ENCODE measurements at regions not wholly inside any gene's neighbourhood (a gene's known extent, or its start where the extent isn't known, plus 50 kb on each side); places are given as distances from the start of the nearest gene placed in this dataset.

DNA sequence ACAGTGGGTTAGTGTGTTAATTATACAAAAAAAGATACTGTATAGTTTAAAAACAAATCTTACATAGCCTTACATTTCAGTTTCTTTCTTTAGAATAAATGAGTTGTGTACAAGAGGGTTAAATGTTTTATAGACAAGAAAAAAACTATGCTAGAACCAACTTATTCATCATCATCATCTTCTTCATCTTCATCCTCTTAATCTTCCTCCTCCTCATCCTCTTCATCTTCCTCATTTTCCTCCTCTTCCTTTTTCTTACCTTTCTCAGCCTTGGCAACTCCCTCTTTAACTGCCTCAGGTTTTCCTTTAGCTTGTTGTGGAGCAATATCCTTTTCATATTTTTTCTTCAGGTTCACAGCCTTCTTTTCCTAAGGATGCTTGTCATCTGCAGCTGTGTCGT lies 53.7 kb downstream of the RPS12 start:
- DNase-seq (ENCODE audit: low read depth) = no peak

DNA sequence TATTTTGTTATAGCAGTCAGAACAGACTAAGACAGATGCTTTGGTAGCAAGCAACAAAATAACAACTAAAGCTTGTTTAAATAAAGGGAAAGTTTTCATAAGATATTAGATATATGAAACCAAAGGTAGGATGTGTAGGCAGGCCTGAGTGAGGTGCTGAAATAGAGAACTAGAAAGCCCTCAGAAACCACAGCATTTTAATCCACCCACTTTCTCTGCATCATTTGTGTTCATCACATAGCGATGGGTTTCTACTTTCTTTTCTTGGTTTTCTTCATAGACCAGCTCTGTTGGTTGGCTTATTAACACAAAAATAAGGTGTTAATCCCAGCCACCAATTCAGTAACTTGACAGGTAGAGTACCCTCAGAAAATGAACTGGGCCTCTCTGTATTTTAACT lies 58.6 kb downstream of the RPS12 start:
- DNase-seq (ENCODE audit: low read depth) = no peak

DNA sequence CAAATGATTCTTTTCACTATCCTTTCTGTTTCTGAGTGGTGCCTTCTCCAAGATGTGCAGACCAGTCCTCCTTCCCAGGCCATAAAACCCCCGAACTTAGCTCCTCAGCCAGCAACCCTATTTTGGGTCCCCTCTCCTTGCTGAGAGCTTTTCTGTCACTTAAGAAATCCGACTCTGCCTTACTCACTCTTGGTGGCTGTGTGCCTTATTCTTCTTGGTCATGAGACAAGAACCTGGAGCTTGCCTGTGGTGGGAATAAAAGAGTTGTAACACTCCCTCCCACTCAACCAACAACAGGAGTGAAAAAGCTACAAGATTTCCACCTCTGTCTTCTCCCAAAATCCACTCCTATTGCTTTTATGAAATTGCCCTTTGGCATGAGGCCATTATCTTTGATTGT lies 62.6 kb downstream of the RPS12 start:
- no peak for DNase-seq (ENCODE audit: low read depth)

DNA sequence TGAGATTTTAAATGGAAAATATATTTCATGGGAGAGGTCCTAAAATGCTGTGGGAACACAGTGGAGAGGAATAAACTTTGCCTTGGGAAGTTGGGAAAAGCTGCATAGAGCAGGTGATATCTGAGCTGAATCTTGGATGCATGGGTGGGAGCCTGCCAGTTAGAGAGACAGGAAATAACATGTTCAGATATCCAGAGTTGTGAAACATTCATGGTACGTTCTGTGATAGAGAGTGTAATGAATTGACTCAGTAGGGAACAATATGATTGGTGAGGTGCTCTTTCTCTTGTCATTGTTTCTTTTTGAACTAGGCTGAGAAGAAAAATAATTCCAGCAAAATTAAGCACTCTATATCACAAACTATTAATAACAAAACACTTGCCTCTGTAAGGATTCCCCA lies 72.8 kb downstream of the RPS12 start:
- no peak for DNase-seq (ENCODE audit: low read depth)

DNA sequence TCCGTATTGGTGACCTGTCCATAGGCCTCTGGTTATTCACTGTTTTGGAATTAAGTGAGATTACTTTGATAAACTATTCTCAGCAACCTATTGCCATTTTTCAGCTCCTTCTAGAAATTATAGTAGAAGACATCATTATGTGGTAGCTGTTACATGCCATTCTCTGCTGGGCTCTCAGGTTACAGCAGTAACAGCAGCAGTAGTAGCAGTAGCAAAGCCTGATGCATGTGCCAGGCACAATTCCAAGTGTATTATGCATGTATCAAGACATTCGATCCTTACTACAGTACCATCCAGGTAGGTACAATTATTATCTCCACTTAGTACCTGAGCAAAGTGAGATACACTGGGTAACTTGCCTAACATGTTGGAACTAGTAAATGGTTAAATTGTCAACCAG lies 74.3 kb downstream of the RPS12 start:
- DNase-seq (ENCODE audit: low read depth) = no peak

DNA sequence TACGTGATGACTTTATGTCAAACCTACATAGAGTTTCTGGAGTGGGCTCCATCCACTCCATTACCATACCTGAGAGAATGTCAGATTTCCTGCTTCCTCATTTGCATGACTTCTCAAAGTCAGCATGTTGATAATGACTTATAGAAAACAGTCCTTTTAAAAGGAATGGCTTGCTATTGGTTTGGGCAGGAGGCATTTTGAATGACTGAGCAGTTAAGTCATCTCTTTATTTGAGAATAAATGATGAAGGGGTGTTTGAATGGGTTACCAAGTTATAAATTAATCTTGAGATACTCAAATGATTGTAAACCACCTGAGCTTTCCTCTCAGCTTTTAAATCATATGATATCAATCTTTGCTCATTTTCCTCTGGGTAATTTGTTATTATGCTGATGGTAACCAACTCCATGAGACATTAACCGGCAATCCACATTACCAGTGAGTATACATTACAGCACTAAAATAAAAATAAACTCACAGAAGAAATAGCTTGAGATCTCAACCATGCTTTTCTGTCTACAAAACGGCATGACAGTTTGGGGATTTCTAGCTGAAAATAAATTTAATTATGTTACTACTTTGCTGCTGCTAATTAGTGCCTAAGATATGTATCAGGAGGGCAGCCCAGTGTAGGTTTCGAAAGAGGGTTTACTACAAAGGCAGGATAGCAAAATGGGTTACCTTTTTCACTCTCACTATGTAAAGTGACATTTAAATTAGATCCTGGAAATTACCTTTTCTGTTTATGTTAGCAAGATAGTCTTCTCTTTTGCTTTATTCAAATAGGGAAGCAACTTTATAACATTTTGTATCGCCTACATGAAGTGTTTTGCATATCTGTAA lies 78.8 kb downstream of the RPS12 start:
- DNase-seq (ENCODE audit: low read depth) = no peak

DNA sequence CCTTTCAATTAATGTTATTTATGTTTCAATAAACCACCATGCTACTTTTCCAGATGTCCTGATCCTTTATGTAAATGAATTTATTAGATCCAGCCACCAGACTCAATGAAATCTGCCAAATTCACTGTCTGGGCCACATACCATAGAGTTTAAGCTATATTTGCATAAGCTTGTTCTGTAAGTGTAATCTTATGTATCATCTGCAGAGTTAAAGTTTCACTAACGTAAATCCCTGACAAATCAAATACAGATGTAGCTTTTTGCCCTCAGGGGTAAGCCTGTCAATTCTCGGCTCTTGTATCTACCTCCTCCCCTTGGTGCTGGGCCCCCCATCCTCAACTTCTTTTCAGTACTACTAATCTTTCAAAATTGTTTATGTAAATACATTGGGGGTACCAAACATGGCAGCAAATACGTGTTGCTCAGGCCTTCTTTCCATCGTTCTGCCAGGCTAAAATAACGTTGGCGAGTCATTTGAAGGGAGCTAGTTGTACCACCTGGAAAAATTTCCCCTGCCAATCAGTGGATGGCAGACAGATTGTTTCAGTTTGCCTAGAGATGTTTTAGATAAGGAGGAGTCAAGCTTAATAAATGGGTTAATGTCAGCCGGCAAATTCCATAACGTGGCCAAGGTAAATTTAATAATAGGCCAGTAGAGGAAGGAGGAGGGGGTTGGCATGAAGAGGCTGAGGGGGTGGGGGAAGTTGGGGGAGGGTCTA lies 79.6 kb downstream of the RPS12 start:
- DNase-seq (ENCODE audit: low read depth) = peak; percentile 67

DNA sequence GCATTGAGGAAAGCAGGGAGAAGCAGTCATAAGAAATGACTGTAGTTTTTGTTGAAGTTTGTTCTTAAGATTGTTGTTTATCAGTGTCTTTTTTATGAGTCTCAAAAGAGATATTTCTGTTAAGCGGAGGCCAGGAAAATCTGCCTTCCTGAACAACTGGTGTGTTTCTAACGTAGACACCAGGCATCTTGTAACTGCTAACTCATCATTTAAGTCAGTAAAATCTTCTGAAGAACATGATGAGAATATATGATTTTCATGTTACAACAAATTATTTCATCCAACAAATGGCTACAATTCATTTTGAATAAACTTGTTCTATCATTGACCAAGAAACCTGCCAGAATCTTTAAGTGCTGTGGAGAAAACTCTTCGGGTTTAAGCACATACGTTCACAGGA lies 84.0 kb downstream of the RPS12 start:
- DNase-seq (ENCODE audit: low read depth) = no peak

DNA sequence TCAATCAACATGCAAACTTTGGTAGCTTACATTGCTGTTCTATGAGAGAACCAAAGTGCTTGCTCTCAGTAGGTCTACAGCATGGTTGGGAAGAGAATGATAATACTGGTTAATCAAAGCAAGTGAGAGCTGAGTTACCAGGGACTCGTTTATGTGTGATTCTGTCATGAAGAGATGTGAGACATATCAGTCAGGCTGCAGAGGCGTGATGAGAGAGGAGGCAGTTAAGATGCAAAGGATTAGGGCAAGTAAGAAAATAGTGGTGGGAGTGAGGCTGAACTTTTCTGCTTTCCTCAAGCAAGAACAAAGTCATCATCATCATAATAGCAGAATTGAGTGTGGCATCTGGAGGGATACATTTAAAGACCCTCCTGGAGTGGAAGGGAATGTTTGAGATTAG lies 86.5 kb downstream of the RPS12 start:
- no peak for DNase-seq (ENCODE audit: low read depth)

DNA sequence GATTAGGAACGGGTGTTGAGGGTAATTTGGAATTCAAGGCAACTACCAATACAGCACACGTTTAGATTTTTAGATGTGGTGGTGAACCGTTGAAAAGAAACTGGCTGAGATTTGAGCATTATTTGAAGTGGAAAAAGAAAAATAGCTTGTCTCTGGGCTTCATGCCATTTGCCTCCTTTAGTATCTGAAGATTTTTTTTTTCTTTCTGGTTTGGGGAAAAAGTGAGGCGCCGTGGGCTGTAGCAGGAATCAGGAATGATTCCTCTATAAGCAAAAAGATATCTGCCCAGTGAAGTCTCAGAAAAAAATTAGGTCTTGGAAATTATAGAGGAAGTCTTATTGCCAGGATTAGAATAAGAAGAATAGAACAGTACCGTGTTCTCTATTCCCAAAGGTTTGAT lies 88.5 kb downstream of the RPS12 start:
- DNase-seq (ENCODE audit: low read depth) = no peak

DNA sequence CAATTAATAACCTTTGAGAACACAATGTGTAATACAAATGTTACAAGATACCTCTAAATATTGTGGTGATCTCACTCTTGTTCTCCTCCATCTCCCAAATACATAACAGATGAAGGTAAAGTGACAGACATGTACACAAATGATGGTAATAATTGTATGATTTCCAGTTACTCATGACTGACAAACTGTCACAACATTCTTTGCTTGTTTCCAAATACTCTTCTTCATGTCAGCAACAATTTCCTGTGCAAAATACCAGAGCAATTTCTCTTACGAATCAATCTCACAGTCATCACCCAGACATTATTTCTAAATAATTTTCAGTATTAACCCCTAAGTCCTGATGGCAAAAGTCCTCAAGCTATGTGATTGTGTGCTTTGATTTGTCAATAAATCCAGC lies 92.9 kb downstream of the RPS12 start:
- DNase-seq (ENCODE audit: low read depth) = no peak

DNA sequence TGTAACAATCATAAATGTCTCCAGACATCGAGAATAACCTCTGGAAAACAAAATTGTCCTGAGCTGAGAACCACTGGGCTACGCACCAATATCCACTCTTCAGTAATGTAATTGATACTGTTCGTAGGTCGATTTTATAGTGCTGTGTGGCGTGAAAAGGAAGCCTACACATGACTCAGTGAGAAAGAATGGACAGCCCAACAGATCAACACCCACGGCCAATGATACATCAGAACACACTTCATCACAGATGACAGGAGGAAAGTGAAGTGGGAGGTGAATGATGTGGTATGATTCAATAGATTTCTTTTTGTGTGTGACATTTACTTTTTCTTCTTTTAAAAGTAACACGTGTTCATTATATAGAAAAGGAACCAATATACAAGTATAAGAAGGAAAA lies 93.5 kb downstream of the RPS12 start:
- DNase-seq (ENCODE audit: low read depth) = no peak

DNA sequence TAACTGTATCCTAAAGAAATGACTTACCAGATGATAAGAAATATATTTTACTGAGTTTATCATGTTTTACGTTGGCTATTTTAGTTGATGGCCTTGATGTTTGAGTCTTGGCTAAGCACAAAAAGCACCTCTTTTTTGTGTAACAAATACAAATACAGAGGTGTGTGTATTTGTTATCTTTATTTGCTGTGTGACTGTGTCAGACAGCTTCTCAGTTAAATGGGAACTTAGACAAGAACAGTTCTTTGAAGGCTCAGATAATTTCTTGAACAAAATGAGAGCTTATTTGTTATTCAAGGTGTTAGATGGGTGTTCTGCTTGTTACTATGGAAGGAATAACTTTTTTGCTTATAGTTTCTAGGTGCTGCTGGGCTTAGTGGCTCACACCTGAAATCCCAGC lies 95.4 kb downstream of the RPS12 start:
- DNase-seq (ENCODE audit: low read depth) = no peak

DNA sequence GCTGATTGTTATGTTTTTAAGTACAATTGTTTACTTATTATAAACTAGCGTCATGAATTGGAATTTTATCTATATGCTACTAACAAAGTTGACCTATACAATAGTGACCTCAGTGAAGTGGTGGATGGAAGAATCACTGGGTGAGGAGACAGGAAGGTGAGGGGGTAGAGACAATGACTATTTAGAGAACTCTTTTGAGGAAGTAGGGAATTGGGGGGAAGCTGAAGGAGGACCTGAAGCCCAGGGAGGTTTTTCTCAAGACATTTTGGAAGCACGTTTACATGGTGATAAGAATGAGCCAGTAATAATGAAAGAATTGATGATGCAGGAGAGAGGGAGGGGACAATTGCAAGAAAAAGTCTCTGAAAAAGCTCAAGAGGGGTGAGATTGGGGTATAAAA lies 96.4 kb downstream of the RPS12 start:
- DNase-seq (ENCODE audit: low read depth) = no peak

DNA sequence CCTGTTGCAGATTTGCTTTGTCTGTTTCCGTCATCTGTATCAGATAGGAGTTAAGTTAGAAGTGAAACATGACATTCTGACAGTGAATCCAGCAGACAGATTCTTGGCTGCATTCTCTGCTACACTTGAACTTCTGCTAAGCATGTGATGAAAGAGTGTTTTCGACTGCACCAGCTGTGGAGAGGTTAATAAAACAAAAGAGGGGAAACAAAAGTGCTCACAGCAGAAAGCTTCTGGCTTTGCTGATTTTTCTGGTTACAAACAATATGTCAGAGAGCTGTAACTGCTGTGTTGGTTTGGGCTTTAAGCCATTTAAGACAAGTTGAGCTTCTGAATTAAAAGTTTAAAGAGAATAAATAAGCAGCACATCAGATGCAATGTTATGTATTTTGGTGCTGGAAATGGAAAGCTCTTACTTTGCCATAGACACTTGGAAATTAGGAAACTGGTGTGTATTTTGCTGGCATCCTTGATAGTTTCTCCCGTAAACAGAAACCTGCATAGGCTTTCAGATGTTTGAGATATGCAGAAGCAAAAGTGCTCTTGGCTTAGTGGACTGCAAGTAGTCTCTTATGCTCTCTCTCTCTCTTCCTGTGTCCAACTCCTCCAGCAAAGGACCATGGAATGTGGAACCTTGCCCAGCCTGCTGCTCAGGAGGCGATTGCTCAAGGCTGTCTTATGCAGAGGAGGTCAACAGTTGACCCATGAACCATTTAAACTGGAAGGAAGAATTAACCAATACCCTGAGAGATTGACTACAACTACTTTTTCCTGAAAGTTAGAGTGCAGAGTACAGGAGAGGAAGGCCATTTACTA lies 104.9 kb downstream of the RPS12 start:
- DNase-seq (ENCODE audit: low read depth) = peak; percentile 94

DNA sequence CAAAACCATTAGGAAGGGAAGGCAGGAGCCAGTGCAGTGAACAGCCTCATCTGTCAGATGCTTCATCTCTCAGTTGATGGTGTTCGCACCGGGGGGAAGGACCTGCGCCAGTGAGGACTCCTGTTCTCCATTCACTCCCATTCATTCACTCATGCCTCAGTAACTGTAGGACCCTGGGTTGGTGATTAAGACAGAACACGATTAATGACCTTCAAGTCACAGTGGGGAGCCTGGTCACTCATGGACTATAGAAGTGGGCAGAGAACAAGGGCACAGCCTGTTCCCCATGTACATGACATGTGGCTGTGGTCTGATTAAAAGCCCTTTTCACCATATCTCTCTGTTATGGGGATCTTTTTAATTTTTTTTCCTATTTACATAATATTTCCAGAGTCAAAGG lies 113.3 kb downstream of the RPS12 start:
- DNase-seq (ENCODE audit: low read depth) = no peak

DNA sequence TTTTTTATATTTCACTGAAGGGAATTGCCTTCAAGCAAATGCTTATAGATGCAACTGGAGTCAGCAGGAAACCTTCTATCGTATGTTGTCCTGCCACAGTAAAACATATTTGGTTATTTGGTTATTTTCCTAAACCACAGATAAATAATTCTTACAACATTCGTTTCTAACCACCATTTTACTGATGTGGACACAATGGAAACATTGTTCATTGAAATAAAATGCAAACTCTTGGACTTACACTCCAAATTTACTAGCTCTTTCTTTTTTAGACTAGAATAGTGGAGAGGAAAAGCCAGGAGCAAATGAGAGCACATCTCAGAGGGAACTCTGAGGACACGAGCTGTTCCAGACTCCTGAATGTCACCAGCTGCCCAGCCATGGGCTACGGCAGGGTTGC lies 114.8 kb downstream of the RPS12 start:
- DNase-seq (ENCODE audit: low read depth) = no peak

DNA sequence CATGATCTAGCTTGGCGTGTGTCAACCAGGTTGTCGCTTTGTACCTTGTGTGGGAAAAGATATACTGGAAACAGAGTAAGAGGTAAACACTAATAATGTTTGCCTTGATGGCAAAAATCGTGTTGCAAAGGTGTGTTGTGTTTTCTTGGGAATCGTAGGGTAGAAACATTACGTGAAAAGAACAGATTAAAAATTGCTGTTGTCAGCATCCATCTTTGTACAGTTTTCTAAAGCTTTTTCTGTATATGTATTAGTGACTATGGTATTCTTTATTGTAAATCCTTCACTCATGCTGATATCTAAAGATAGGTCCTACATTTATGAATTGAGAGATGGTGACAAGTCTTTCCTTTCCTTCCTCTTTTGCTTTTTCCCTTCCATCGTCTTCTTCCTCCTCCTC lies 116.9 kb downstream of the RPS12 start:
- DNase-seq (ENCODE audit: low read depth) = no peak

DNA sequence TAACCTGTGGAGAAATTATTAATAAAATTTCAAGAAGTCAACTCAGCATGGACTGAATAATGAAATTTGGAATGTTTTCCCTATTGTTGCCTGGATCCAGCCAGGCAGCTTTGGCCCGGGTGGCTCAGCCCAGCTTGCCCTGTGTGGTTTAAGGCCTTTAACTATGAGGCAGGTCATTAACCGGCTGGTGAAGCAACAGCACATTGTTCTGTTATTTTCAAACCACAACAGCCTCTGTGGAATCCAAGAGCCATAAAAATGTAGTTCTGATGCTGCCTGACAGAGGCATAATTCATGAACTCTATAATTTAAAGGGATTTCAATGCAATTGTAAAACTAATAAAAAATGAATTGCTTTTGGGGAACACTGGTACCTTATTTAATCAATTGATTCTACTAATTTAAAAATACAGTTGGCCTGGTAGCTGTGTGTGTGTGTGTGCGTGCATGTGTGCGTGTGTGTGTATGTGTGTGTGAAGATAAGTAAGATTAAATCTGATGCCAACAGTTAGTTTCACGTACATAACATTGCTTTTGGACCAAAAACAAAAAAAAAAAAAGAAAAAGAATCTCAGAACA lies 117.7 kb downstream of the RPS12 start:
- peak; percentile 12 for DNase-seq (ENCODE audit: low read depth)

DNA sequence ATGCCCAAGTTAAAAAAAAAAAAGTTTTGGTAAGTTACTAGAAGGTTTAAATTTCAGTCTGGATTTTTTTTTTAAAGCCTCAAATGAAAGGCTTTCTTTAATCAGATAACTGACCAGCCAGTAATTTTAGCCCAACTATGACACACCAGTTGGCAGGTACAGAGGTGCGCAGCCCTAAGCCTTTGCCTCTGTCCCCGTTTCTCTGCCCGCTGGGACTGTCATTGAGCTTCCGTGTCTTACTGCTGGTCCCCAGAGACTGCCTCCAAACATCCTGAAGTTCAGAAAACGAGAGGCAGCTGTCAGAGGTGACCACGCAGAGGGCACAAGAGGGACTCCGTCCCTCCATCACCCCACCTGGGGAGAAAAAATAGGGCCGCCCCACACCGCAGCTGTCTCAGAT lies 118.2 kb downstream of the RPS12 start:
- no peak for DNase-seq (ENCODE audit: low read depth)

DNA sequence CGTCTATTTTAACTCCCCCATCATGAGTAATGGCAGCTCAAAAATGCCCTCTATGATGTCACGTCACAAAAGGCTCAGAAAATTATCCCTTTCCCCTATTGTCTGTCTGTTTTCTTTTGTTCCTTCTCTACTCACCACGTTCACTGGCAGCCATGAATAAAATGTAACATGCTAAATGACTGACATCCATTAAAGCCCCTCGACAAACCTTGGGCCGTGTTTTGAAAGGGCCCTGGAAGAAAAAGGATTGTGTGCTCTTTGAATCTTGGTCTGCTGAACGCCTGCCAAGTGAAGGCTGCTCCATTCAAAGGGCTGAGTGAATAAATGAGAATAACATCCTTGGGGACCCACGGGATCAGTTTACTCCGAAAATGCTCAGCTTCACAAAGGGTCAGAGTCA lies 118.7 kb downstream of the RPS12 start:
- no peak for DNase-seq (ENCODE audit: low read depth)

DNA sequence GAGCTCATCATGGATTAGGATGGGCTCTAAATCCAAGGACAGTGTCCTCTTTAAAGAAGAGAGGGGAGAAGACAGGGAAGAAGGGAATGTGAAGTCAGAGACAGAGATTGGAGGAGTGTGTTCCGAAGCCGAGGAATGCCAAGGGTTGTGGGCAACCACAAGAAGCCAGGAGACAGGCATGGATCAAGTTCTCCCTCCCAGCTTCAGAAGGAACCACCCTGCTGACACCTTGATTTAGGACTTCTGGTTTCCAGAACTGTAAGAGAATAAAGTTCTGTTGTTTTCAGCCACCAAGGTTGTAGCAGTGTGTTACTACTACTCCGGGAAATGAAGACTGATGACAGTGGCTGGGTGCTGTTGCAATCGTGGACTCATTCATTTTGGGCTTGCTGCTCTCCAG lies 120.1 kb downstream of the RPS12 start:
- no peak for DNase-seq (ENCODE audit: low read depth)

DNA sequence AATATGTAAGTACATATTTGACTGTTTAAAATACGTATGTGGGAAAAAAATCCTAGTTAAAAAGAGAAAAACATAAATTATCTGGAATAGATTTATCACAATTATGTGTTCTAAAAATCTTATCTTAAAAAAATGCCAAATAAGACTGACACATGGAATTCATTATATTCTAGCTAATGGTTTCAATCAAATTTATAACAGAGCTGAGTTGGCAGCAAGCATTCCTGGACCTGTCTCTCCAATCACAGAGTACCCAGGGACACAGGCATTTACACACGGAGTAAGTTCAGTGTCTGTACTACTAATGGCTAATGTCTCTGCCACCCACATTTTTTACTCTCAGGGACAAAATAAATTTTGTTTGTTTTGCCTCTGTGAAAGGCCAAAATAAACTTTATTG lies 122.3 kb downstream of the RPS12 start:
- DNase-seq (ENCODE audit: low read depth) = no peak
